ENCODE measurements at regions not wholly inside any gene's neighbourhood (a gene's known extent, or its start where the extent isn't known, plus 50 kb on each side); places are given as distances from the start of the nearest gene placed in this dataset.
"Not testable (repeated sequence)": the region's sequence is repeated elsewhere in the genome, so short reads cannot be mapped to it uniquely, and the experiment has no call there.

GRCh38 chr16:55062442-55062841 lies 131.8 kb downstream of the IRX5 start:
- no peak for DNase-seq (ENCODE audit: low spot score)

GRCh38 chr16:55072976-55073375 lies 142.3 kb downstream of the IRX5 start:
- no peak for DNase-seq (ENCODE audit: low spot score)

- DNase-seq (ENCODE audit: low spot score) = no peak
These were observed 143.2 kb downstream of the IRX5 start for GRCh38 chr16:55073830-55074229.

GRCh38 chr16:55075208-55075607 lies 144.5 kb downstream of the IRX5 start:
- DNase-seq (ENCODE audit: low spot score) = not testable (repeated sequence)

GRCh38 chr16:55076053-55076452 lies 145.4 kb downstream of the IRX5 start:
- DNase-seq (ENCODE audit: low spot score) = no peak

GRCh38 chr16:55077266-55077665 lies 146.6 kb downstream of the IRX5 start:
- no peak for DNase-seq (ENCODE audit: low spot score)

- no peak for DNase-seq (ENCODE audit: low spot score)
These were observed 147.5 kb downstream of the IRX5 start for GRCh38 chr16:55078153-55078552.

GRCh38 chr16:55078699-55079410 lies 148.2 kb downstream of the IRX5 start:
- DNase-seq (ENCODE audit: low spot score) = no peak

- no peak for DNase-seq (ENCODE audit: low spot score)
These were observed 151.2 kb downstream of the IRX5 start for GRCh38 chr16:55081622-55082590.

GRCh38 chr16:55082591-55082976 lies 151.9 kb downstream of the IRX5 start:
- DNase-seq (ENCODE audit: low spot score) = no peak

GRCh38 chr16:55083052-55083451 lies 152.4 kb downstream of the IRX5 start:
- DNase-seq (ENCODE audit: low spot score) = no peak

GRCh38 chr16:55088098-55088497 lies 157.4 kb downstream of the IRX5 start:
- no peak for DNase-seq (ENCODE audit: low spot score)

GRCh38 chr16:55089600-55089999 lies 158.9 kb downstream of the IRX5 start:
- no peak for DNase-seq (ENCODE audit: low spot score)

GRCh38 chr16:55091213-55091870 lies 160.7 kb downstream of the IRX5 start:
- DNase-seq (ENCODE audit: low spot score) = no peak

GRCh38 chr16:55091871-55092230 lies 161.2 kb downstream of the IRX5 start:
- no peak for DNase-seq (ENCODE audit: low spot score)

GRCh38 chr16:55100100-55100499 lies 169.4 kb downstream of the IRX5 start:
- no peak for DNase-seq (ENCODE audit: low spot score)

GRCh38 chr16:55101026-55101425 lies 170.4 kb downstream of the IRX5 start:
- no peak for DNase-seq (ENCODE audit: low spot score)

- no peak for DNase-seq (ENCODE audit: low spot score)
These were observed 171.4 kb downstream of the IRX5 start for GRCh38 chr16:55102077-55102476.

- no peak for DNase-seq (ENCODE audit: low spot score)
These were observed 171.9 kb downstream of the IRX5 start for GRCh38 chr16:55102531-55102930.

GRCh38 chr16:55107851-55108250 lies 177.2 kb downstream of the IRX5 start:
- no peak for DNase-seq (ENCODE audit: low spot score)

- no peak for DNase-seq (ENCODE audit: low spot score)
These were observed 182.5 kb downstream of the IRX5 start for GRCh38 chr16:55113210-55113609.

- DNase-seq (ENCODE audit: low spot score) = no peak
These were observed 184.8 kb downstream of the IRX5 start for GRCh38 chr16:55115506-55115905.

All from HuH-7 (cell line).